MM.1S (cell line): ENCODE measurements at regions not wholly inside any gene's neighbourhood (a gene's known extent, or its start where the extent isn't known, plus 50 kb on each side); places are given as distances from the start of the nearest gene placed in this dataset.

Experiments used
- DNase-seq: peaks from one replicate; pipeline ENCODE4 v3.0.0-alpha.2; 2015
- H2AFZ ChIP-seq: fragments of 300-600 bp; sonication (generic); 2 replicates; pipeline ENCODE4 v1.6.0; 2016; ENCODE audit warnings: antibody characterized with exemption, low read length
- H3F3A ChIP-seq: fragments of 300-600 bp; sonication (generic); 2 replicates; pipeline ENCODE4 v1.6.1; 2016; ENCODE audit warnings: mild to moderate bottlenecking, antibody characterized with exemption, low read length, moderate library complexity, mixed read lengths; ENCODE audit not compliant: insufficient read depth
- H3K27ac ChIP-seq: fragments of 300-600 bp; sonication (generic); 2 replicates; pipeline ENCODE4 v1.5.1; 2016; ENCODE audit warnings: mild to moderate bottlenecking, low read length
- H3K27me3 ChIP-seq: fragments of 300-600 bp; sonication (generic); replicated peaks from 2 replicates; pipeline ENCODE4 v1.6.0; 2016; ENCODE audit warnings: low read length; ENCODE audit not compliant: insufficient read depth
- H3K36me3 ChIP-seq: fragments of 300-600 bp; sonication (generic); replicated peaks from 2 replicates; pipeline ENCODE4 v1.6.1; 2016; ENCODE audit warnings: mild to moderate bottlenecking, low read length, mixed read lengths; ENCODE audit not compliant: insufficient read depth
- H3K4me1 ChIP-seq: fragments of 300-600 bp; sonication (generic); 2 replicates; pipeline ENCODE4 v1.6.1; 2016; ENCODE audit warnings: low read length, mixed read lengths
- H3K4me2 ChIP-seq: fragments of 300-600 bp; sonication (generic); 2 replicates; pipeline ENCODE4 v1.6.0; 2016; ENCODE audit warnings: low read depth, low read length
- H3K4me3 ChIP-seq: fragments of 300-600 bp; sonication (generic); 2 replicates; pipeline ENCODE4 v1.5.1; 2016; ENCODE audit warnings: low read length, mixed read lengths
- H3K79me2 ChIP-seq: fragments of 300-600 bp; sonication (generic); 2 replicates; pipeline ENCODE4 v1.6.1; 2016; ENCODE audit warnings: mixed run types, low read length, mixed read lengths
- H3K9ac ChIP-seq: fragments of 300-600 bp; sonication (generic); 2 replicates; pipeline ENCODE4 v1.6.1; 2016; ENCODE audit warnings: low read length, mixed read lengths
- H3K9me2 ChIP-seq: fragments of 300-600 bp; sonication (generic); replicated peaks from 2 replicates; pipeline ENCODE4 v1.6.1; 2016; ENCODE audit warnings: mild to moderate bottlenecking, low read length, mixed read lengths; ENCODE audit not compliant: insufficient read depth
- H3K9me3 ChIP-seq: fragments of 300-600 bp; sonication (generic); replicated peaks from 2 replicates; pipeline ENCODE4 v1.6.1; 2016; ENCODE audit warnings: mild to moderate bottlenecking, low read length, mixed read lengths; ENCODE audit not compliant: insufficient read depth
- H4K20me1 ChIP-seq: fragments of 300-600 bp; sonication (generic); 2 replicates; pipeline ENCODE4 v1.6.1; 2016; ENCODE audit warnings: mild to moderate bottlenecking, low read length, moderate library complexity, mixed read lengths; ENCODE audit not compliant: insufficient read depth
- EZH2 ChIP-seq: fragments of 300-600 bp; sonication (generic); optimal IDR thresholded peaks from 2 replicates; pipeline ENCODE3; 2017; ENCODE audit warnings: low read depth, mild to moderate bottlenecking, antibody characterized with exemption, low read length, mixed read lengths
- EZH2phosphoT487 ChIP-seq: fragments of 300-600 bp; sonication (generic); IDR thresholded peaks from 2 replicates; pipeline ENCODE4 v1.6.1; 2018; ENCODE audit warnings: antibody characterized with exemption, low read length
- TF ChIP-seq, protein P1 (sequence below): fragments of 300-600 bp; sonication (generic); IDR thresholded peaks from 2 replicates; pipeline ENCODE4 v1.5.1; 2016; ENCODE audit warnings: antibody characterized with exemption, low read length, mixed read lengths

DNA sequence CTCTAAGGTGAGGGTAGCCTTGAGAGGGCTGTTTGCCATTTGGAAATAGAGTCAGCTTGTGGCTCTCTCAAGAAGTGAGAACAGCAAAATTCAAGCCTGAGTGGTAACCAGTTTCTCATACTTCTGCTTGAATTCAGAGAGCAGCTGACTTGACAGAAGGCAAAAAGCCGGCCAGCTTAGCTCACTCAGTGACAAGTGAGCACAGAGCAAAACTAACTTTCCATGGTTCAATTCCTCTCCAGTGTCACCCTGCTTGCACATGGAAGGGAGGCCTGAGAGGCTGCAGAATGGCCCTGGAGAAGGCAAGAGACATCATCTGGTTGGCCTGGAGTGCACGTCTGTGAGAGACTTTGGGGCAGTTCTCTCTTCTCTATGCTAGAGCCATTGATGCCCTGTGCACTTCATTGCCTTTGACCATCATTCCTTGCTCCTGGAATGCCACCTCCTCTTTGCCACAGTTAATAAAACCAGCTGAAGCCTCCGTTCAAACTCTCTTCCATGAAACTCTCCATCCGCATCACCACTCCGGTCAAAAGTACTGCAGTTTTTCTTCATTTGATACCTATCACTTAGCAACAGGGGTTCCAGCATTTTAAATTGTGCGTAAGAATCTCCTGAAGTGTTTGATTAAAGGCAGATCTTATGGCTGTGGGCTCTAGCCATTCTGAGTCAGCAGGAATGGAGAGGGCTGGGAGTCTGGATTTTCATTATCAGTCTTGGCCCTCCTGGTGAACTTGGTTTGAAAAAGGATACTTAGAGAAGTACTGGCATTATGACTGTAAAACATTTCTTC, 69.8 kb upstream of the PIK3CG start:
- Histone ChIP-seq H4K20me1 (no peaks in the 10 kb centered on the region), H3K4me3 (no peak overlapping the region), H3K36me3 (no peaks in the 10 kb centered on the region), H3K4me2 (no peak overlapping the region), H3K27ac (no peak overlapping the region), H3K4me1 (no peaks in the 10 kb centered on the region), H3K79me2 (no peaks in the 10 kb centered on the region), H3F3A (no peaks in the 10 kb centered on the region), H2AFZ (no peak overlapping the region), H3K27me3 (no peaks in the 10 kb centered on the region), H3K9me3 (no peaks in the 10 kb centered on the region), H3K9ac (no peak overlapping the region), H3K9me2 (no peaks in the 10 kb centered on the region)
- TF ChIP-seq, protein P1, sequence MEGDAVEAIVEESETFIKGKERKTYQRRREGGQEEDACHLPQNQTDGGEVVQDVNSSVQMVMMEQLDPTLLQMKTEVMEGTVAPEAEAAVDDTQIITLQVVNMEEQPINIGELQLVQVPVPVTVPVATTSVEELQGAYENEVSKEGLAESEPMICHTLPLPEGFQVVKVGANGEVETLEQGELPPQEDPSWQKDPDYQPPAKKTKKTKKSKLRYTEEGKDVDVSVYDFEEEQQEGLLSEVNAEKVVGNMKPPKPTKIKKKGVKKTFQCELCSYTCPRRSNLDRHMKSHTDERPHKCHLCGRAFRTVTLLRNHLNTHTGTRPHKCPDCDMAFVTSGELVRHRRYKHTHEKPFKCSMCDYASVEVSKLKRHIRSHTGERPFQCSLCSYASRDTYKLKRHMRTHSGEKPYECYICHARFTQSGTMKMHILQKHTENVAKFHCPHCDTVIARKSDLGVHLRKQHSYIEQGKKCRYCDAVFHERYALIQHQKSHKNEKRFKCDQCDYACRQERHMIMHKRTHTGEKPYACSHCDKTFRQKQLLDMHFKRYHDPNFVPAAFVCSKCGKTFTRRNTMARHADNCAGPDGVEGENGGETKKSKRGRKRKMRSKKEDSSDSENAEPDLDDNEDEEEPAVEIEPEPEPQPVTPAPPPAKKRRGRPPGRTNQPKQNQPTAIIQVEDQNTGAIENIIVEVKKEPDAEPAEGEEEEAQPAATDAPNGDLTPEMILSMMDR = no peak
- TF ChIP-seq EZH2 = no peak
- no peak for TF ChIP-seq EZH2phosphoT487
- no peak for DNase-seq

DNA sequence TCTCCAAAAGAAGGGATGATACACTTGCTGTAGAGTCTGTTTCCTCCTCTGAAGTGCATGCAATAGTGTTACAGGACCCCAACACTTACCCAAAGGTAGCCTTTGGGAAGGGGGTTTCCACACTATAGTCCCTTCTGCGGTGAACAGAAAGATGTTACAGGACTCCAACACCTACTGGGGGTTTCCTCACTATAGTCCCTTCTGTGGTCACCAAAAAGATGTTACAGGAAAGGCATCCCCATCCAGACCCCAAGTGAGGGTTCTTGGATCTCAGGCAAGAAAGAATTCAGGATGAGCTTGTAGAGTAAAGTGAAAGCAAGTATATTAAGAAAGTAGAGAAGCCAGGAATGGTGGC, 69.2 kb upstream of the PIK3CG start:
- no peak for DNase-seq
- H4K20me1 ChIP-seq = no peaks in the 10 kb centered on the region
- H3K9ac ChIP-seq = no peak overlapping the region
- H3K27me3 ChIP-seq = no peaks in the 10 kb centered on the region
- no peaks in the 10 kb centered on the region for H3K9me2 ChIP-seq
- H3K4me1 ChIP-seq = no peaks in the 10 kb centered on the region
- H3K79me2 ChIP-seq = no peaks in the 10 kb centered on the region
- no peaks in the 10 kb centered on the region for H3K36me3 ChIP-seq
- no peak for TF ChIP-seq EZH2phosphoT487
- TF ChIP-seq, protein P1 = no peak
- TF ChIP-seq EZH2 = no peak
- H3K4me3 ChIP-seq = no peak overlapping the region
- H3K27ac ChIP-seq = no peak overlapping the region
- no peak overlapping the region for H2AFZ ChIP-seq
- H3F3A ChIP-seq = no peaks in the 10 kb centered on the region
- no peak overlapping the region for H3K4me2 ChIP-seq
- H3K9me3 ChIP-seq = no peaks in the 10 kb centered on the region

DNA sequence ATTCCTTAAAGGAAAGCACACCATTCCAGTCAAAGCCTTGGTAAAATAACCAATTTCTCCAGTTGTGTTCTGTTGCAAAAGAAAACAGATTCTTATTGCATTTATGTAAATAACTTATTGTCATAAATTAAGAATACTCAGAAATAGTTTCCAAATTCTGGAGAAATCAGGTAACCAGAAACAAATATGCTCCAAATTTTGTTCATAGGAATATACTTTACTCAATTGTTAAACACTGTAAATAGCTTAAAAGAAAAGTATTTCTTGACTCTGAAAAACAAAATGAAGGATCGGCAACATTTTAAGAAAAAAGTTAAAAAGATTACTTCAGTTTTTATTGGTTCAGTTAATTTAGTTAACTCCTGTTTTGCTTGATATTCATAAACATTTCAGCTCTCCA, 67.1 kb upstream of the PIK3CG start:
- no peaks in the 10 kb centered on the region for H3F3A ChIP-seq
- H3K4me2 ChIP-seq = no peak overlapping the region
- H3K79me2 ChIP-seq = no peaks in the 10 kb centered on the region

More for the DNA sequence above, 67.1 kb upstream of the PIK3CG start:
- no peaks in the 10 kb centered on the region for H3K27me3 ChIP-seq
- no peaks in the 10 kb centered on the region for H3K36me3 ChIP-seq
- H3K27ac ChIP-seq = no peak overlapping the region
- DNase-seq = no peak
- no peaks in the 10 kb centered on the region for H3K4me1 ChIP-seq
- no peak overlapping the region for H3K9ac ChIP-seq
- no peak overlapping the region for H2AFZ ChIP-seq
- H3K9me3 ChIP-seq = no peaks in the 10 kb centered on the region
- no peak for TF ChIP-seq EZH2
- no peak for TF ChIP-seq EZH2phosphoT487
- TF ChIP-seq, protein P1 = no peak
- no peak overlapping the region for H3K4me3 ChIP-seq
- no peaks in the 10 kb centered on the region for H3K9me2 ChIP-seq
- H4K20me1 ChIP-seq = no peaks in the 10 kb centered on the region
